CD14-positive monocyte (primary cell): ENCODE measurements at regions not wholly inside any gene's neighbourhood (a gene's known extent, or its start where the extent isn't known, plus 50 kb on each side); places are given as distances from the start of the nearest gene placed in this dataset.

Experiments
- DNase-seq, 3 donors: peaks; one replicate each; pipeline ENCODE4 v3.0.0-alpha.2; 2011 to 2022
- H2AFZ ChIP-seq: 2 replicates; pipeline ENCODE4 v1.6.0; 2012; ENCODE audit warnings: mild to moderate bottlenecking, low read depth, low read length, inconsistent platforms; ENCODE audit not compliant: insufficient read depth, poor library complexity, severe bottlenecking
- H3K27ac ChIP-seq, 2 donors: 1 replicate in 1 of 2; 2 replicates in 1 of 2; pipeline ENCODE4 v1.5.1; 2012 to 2013; ENCODE audit warnings: low read length in 2 of 2, control low read depth in 1 of 2, inconsistent platforms in 1 of 2, low read depth in 1 of 2, mild to moderate bottlenecking in 1 of 2
- H3K27me3 ChIP-seq, 2 donors: one replicate each; pipeline versions ENCODE4 v1.6.0 to v1.6.1; 2011 to 2013; ENCODE audit warnings: low read length in 2 of 2; ENCODE audit not compliant: control insufficient read depth in 2 of 2, insufficient read depth in 2 of 2
- H3K36me3 ChIP-seq, 2 donors: replicated peaks in 1 of 2; 1 replicate in 1 of 2; 2 replicates in 1 of 2; pipeline versions ENCODE4 v1.5.1 to v1.6.1; 2012 to 2013; ENCODE audit warnings: low read length in 2 of 2, control low read depth in 1 of 2, inconsistent platforms in 1 of 2, mild to moderate bottlenecking in 1 of 2; ENCODE audit not compliant: insufficient read depth in 2 of 2, control insufficient read depth in 1 of 2
- H3K4me1 ChIP-seq, 2 donors: 1 replicate in 1 of 2; 2 replicates in 1 of 2; pipeline versions ENCODE4 v1.5.1 to v1.6.1; 2012 to 2013; ENCODE audit warnings: low read length in 2 of 2, control low read depth in 1 of 2, inconsistent platforms in 1 of 2, mild to moderate bottlenecking in 1 of 2, moderate library complexity in 1 of 2; ENCODE audit not compliant: insufficient read depth in 2 of 2, control insufficient read depth in 1 of 2
- H3K4me2 ChIP-seq: replicated peaks from 2 replicates; pipeline ENCODE3; 2012; ENCODE audit warnings: low read length, moderate library complexity, mild to moderate bottlenecking; ENCODE audit not compliant: poor library complexity, severe bottlenecking; ENCODE audit errors: extremely low read depth
- H3K4me3 ChIP-seq, 3 experiments: fragments of 200-600 bp in 1 of 3; sonication (generic) in 1 of 3; replicated peaks in 1 of 3; 1 replicate in 2 of 3; 2 replicates in 1 of 3; pipeline ENCODE4 v1.5.1; 2011 to 2013; ENCODE audit warnings: low read length in 3 of 3, mild to moderate bottlenecking in 3 of 3, control low read depth in 2 of 3, low read depth in 2 of 3, inconsistent platforms in 1 of 3, moderate library complexity in 1 of 3
- H3K79me2 ChIP-seq: 2 replicates; pipeline ENCODE4 v1.6.0; 2012; ENCODE audit warnings: mild to moderate bottlenecking, control low read depth, inconsistent platforms, low read length, moderate library complexity; ENCODE audit not compliant: insufficient read depth
- H3K9ac ChIP-seq: 2 replicates; pipeline ENCODE4 v1.6.0; 2017; ENCODE audit warnings: low read length, mild to moderate bottlenecking; ENCODE audit not compliant: insufficient read depth, poor library complexity, severe bottlenecking
- H3K9me3 ChIP-seq, 2 donors: replicated peaks in 1 of 2; 1 replicate in 1 of 2; 2 replicates in 1 of 2; pipeline versions ENCODE4 v1.5.1 to v1.6.1; 2012 to 2013; ENCODE audit warnings: low read length in 2 of 2, control low read depth in 1 of 2; ENCODE audit not compliant: control insufficient read depth in 1 of 2, insufficient read depth in 1 of 2
- H4K20me1 ChIP-seq: 2 replicates; pipeline ENCODE4 v1.6.0; 2012; ENCODE audit warnings: mild to moderate bottlenecking, low read length, control low read depth, moderate library complexity; ENCODE audit not compliant: insufficient read depth
- H3K27ac Mint-ChIP-seq, 7 donors: one replicate each; pipeline ENCODE4 v1.8.0; 2020; ENCODE audit warnings: mild to moderate bottlenecking in 7 of 7, mixed read lengths in 7 of 7, moderate library complexity in 6 of 7, inconsistent platforms in 2 of 7
- H3K27me3 Mint-ChIP-seq, 3 donors: one replicate each; pipeline ENCODE4 v1.8.0; 2021 to 2022; ENCODE audit warnings: low read depth in 3 of 3, mild to moderate bottlenecking in 3 of 3, mixed read lengths in 3 of 3, moderate library complexity in 3 of 3, inconsistent platforms in 1 of 3
- H3K36me3 Mint-ChIP-seq, 2 donors: one replicate each; pipeline ENCODE4 v1.8.0; 2020; ENCODE audit warnings: mixed read lengths in 2 of 2, inconsistent platforms in 1 of 2, mild to moderate bottlenecking in 1 of 2
- H3K4me1 Mint-ChIP-seq: one replicate; pipeline ENCODE4 v1.8.0; 2020; ENCODE audit warnings: mild to moderate bottlenecking, mixed read lengths
- H3K4me3 Mint-ChIP-seq, 2 donors: one replicate each; pipeline ENCODE4 v1.8.0; 2020; ENCODE audit warnings: mild to moderate bottlenecking in 2 of 2, mixed read lengths in 2 of 2, moderate library complexity in 1 of 2
- H3K9me3 Mint-ChIP-seq, 7 donors: one replicate each; pipeline ENCODE4 v1.8.0; 2020 to 2022; ENCODE audit warnings: mixed read lengths in 7 of 7, mild to moderate bottlenecking in 6 of 7, moderate library complexity in 6 of 7, inconsistent platforms in 2 of 7
- WGBS: methylation state at CpG from one replicate; pipeline ENCODE4 v1.1.5; 2013; ENCODE audit warnings: missing lambda C conversion rate; ENCODE audit not compliant: insufficient coverage; 5-methylcytosine and 5-hydroxymethylcytosine counted together
- intact Hi-C, 2 donors: fragments of 100-400 bp; cut with micrococcal nuclease; formaldehyde crosslinking; loops; one replicate each; pipeline versions ENCODE4 v1.15.0 to v1.15.1; 2023
- TF ChIP-seq, protein P1 (sequence below): fragments of 200-600 bp; IDR thresholded peaks from one replicate; pipeline ENCODE4 v1.8.0; 2022; ENCODE audit warnings: antibody characterized with exemption, mild to moderate bottlenecking

DNA sequence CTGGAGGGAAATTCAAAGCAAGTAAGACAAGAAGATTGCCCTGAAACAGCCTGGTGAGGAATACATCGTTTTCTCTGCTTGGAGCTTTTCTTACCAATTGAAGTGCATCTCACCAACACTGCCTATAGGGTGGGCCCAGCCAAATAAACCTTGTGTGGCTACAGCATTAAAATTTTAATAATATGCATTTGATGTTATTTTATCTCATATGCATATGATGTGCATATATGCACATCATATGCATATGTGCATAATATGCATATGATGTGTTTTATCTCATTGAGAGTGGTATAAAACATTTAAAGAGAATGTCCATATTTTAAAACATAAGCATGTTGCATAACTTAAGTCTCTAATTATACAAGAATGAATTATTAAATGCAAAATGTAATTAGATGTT, 328.6 kb upstream of the ARID1B start:
- H3K4me1 ChIP-seq = no peaks in the 10 kb centered on the region
- peaks cover under 1 to 15% (median 7%) of the 10 kb centered on the region in 7 donors for H3K9me3 Mint-ChIP-seq
- intact Hi-C loops = no loop called here
- no peaks in the 10 kb centered on the region for H3K36me3 Mint-ChIP-seq
- H4K20me1 ChIP-seq = no peaks in the 10 kb centered on the region
- no CpG with 5 or more reads among the region's 1 CpG for WGBS
- peaks cover 0 to 2% (median 0%) of the 10 kb centered on the region in 3 donors for H3K27me3 Mint-ChIP-seq
- H3K27ac Mint-ChIP-seq = no peak overlapping the region
- H3K36me3 ChIP-seq = no peaks in the 10 kb centered on the region
- DNase-seq = no peak
- TF ChIP-seq, protein P1, sequence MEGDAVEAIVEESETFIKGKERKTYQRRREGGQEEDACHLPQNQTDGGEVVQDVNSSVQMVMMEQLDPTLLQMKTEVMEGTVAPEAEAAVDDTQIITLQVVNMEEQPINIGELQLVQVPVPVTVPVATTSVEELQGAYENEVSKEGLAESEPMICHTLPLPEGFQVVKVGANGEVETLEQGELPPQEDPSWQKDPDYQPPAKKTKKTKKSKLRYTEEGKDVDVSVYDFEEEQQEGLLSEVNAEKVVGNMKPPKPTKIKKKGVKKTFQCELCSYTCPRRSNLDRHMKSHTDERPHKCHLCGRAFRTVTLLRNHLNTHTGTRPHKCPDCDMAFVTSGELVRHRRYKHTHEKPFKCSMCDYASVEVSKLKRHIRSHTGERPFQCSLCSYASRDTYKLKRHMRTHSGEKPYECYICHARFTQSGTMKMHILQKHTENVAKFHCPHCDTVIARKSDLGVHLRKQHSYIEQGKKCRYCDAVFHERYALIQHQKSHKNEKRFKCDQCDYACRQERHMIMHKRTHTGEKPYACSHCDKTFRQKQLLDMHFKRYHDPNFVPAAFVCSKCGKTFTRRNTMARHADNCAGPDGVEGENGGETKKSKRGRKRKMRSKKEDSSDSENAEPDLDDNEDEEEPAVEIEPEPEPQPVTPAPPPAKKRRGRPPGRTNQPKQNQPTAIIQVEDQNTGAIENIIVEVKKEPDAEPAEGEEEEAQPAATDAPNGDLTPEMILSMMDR = no peak
- H3K9me3 ChIP-seq = peaks cover 0 to 3% of the 10 kb centered on the region in 2 donors
- H3K4me1 Mint-ChIP-seq = no peaks in the 10 kb centered on the region
- no peak overlapping the region for H3K4me3 Mint-ChIP-seq
- H3K9ac ChIP-seq = no peak overlapping the region
- H3K4me3 ChIP-seq = no peak overlapping the region
- no peaks in the 10 kb centered on the region for H3K79me2 ChIP-seq
- no peak overlapping the region for H3K27ac ChIP-seq
- H3K4me2 ChIP-seq = no peak overlapping the region
- H2AFZ ChIP-seq = no peak overlapping the region
- H3K27me3 ChIP-seq = no peaks in the 10 kb centered on the region

DNA sequence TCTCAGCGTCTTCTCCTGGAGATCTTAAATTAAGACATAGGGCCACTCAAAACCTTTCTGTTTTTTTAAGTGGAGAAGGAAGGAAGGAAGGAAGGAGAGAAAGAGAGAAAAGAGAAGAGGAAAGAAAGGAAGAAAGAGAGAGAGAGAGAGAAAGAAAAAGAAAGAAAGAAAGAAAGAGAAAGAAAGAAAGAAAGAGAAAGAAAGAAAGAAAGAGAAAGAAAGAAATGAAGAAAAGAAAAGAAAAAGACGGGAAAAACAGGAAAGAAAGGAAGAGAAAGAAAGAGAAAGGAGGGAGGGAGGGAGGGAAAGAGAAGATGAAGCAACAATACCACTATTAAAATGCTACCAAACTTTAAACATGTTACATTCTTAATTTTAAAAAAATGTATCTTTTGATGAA, 336.5 kb upstream of the ARID1B start:
- TF ChIP-seq, protein P1 = no peak
- no peaks in the 10 kb centered on the region for H3K79me2 ChIP-seq
- H3K27ac ChIP-seq = no peak overlapping the region
- no peak overlapping the region for H2AFZ ChIP-seq
- no peak for DNase-seq
- H4K20me1 ChIP-seq = no peaks in the 10 kb centered on the region
- Mint-ChIP-seq H3K36me3 (no peaks in the 10 kb centered on the region), H3K9me3 (peaks cover 5 to 25% (median 16%) of the 10 kb centered on the region in 7 donors), H3K27me3 (peaks cover 0 to 2% (median 2%) of the 10 kb centered on the region in 3 donors), H3K4me1 (no peaks in the 10 kb centered on the region), H3K4me3 (no peak overlapping the region), H3K27ac (no peak overlapping the region)
- no peaks in the 10 kb centered on the region for H3K36me3 ChIP-seq
- H3K9ac ChIP-seq = no peak overlapping the region
- H3K4me2 ChIP-seq = no peak overlapping the region
- H3K4me3 ChIP-seq = no peak overlapping the region
- WGBS = no CpG with 5 or more reads among the region's 2 CpGs
- intact Hi-C loops = no loop called here
- no peaks in the 10 kb centered on the region for H3K27me3 ChIP-seq
- H3K4me1 ChIP-seq = no peaks in the 10 kb centered on the region
- H3K9me3 ChIP-seq = peaks cover 3 to 14% of the 10 kb centered on the region in 2 donors
